ENCODE measurements at regions not wholly inside any gene's neighbourhood (a gene's known extent, or its start where the extent isn't known, plus 50 kb on each side); places are given as distances from the start of the nearest gene placed in this dataset.
"Not testable (repeated sequence)": the region's sequence is repeated elsewhere in the genome, so short reads cannot be mapped to it uniquely, and the experiment has no call there.

DNA sequence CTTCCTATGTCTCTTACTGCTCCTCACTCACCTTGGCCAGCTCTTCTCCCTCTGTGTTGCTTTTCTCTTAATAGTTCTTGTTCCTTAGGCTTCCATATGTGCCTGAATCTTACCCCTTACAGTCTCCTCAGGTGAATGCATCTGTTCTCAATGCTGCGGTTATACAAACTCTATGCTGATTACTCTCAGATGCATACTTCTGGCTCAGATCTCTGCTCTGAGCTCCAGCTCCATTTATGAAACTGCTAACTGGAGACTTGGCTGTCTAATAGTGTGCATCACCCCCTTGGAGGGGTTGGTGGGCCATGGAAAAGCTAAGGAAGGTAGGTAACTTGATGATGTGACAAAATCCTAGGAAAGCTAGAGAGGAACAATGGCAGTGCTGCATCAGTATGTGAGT, 422.5 kb downstream of the TMEM135 start:
- no peaks in the 10 kb centered on the region for H3K36me3 ChIP-seq (ENCODE audit: insufficient read depth, low read length)
- H3K4me2 ChIP-seq (ENCODE audit: low read depth, low read length, poor library complexity, severe bottlenecking): peak overlapping the region; percentile 28
- H3K4me3 ChIP-seq (ENCODE audit: low read length): no peak overlapping the region
- peak overlapping the region; percentile 49 for H2AFZ ChIP-seq (ENCODE audit: low read length)
- no peaks in the 10 kb centered on the region for H3K9me2 ChIP-seq (replicated peaks; ENCODE audit: insufficient read depth, low read length)
- H4K20me1 ChIP-seq (ENCODE audit: insufficient read depth, low read depth, low read length): no peaks in the 10 kb centered on the region
- peaks cover 63% of the 10 kb centered on the region for H3K4me1 ChIP-seq (ENCODE audit: low read length)
- H3K79me2 ChIP-seq (ENCODE audit: low read length): no peaks in the 10 kb centered on the region
- no peaks in the 10 kb centered on the region for H3K9me3 ChIP-seq (ENCODE audit: low read length)
- peak overlapping the region; percentile 74 for H3K27ac ChIP-seq (ENCODE audit: low read length)
- DNase-seq: peak; percentile 65
- peak overlapping the region; percentile 29 for H3K9ac ChIP-seq (ENCODE audit: low read length)
- H3K27me3 ChIP-seq (ENCODE audit: low read length): no peaks in the 10 kb centered on the region

DNA sequence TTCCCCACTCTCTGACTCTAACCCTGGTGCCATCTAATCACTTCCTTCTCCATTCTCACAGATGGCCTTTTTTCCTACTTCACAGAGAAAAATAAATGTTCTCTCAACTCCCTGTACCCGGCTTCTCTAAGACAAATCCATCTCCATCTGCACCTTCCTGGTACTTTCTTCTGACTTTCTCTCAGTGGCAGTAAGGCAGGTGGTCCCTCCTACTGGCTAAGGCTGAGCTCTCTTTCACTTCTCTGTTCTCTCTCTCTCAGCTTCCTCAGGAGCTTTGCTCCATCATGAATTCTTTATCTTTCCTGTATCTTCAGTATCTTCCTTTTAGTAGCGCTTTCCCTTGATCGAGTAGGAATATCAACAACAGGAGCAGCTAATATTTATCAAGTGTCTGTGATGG, 421.6 kb downstream of the TMEM135 start:
- peak overlapping the region; percentile 2; the same call in 1 of the 2 replicates for H3K4me3 ChIP-seq (ENCODE audit: low read length)
- H3K9me2 ChIP-seq (replicated peaks; ENCODE audit: insufficient read depth, low read length): no peaks in the 10 kb centered on the region
- peak overlapping the region; percentile 49 for H2AFZ ChIP-seq (ENCODE audit: low read length)
- peak overlapping the region; percentile 74 for H3K27ac ChIP-seq (ENCODE audit: low read length)
- H3K4me1 ChIP-seq (ENCODE audit: low read length): peaks cover 72% of the 10 kb centered on the region
- H3K9ac ChIP-seq (ENCODE audit: low read length): peak overlapping the region; percentile 39
- no peaks in the 10 kb centered on the region for H3K36me3 ChIP-seq (ENCODE audit: insufficient read depth, low read length)
- H3K4me2 ChIP-seq (ENCODE audit: low read depth, low read length, poor library complexity, severe bottlenecking): peak overlapping the region; percentile 28
- no peaks in the 10 kb centered on the region for H3K9me3 ChIP-seq (ENCODE audit: low read length)
- H3K27me3 ChIP-seq (ENCODE audit: low read length): no peaks in the 10 kb centered on the region
- no peaks in the 10 kb centered on the region for H4K20me1 ChIP-seq (ENCODE audit: insufficient read depth, low read depth, low read length)
- no peaks in the 10 kb centered on the region for H3K79me2 ChIP-seq (ENCODE audit: low read length)
- peak; percentile 84 for DNase-seq

DNA sequence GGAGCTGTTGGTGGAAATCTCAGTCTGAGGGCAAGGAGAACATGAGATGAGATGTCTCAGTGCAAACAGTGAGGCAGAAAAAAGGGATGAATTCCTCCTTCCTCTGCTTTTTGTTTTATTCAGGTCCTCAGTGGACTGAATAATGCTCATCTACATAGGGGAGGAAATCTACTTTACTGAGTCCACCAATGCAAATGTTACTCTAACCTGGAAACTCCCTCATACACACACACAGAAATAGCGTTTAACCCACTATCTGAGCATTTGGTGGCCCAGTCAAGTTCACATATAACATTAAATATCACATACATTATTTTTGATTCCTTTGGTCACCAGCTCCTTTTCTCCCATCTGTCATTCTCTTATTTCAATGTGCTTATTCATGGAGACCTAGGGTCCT, 418.8 kb downstream of the TMEM135 start:
- peak overlapping the region; percentile 5; the same call in 1 of the 2 replicates for H3K4me3 ChIP-seq (ENCODE audit: low read length)
- DNase-seq: peak; percentile 77
- peak overlapping the region; percentile 34 for H3K9ac ChIP-seq (ENCODE audit: low read length)
- H3K79me2 ChIP-seq (ENCODE audit: low read length): no peaks in the 10 kb centered on the region
- no peaks in the 10 kb centered on the region for H3K9me2 ChIP-seq (replicated peaks; ENCODE audit: insufficient read depth, low read length)
- H3K9me3 ChIP-seq (ENCODE audit: low read length): no peaks in the 10 kb centered on the region
- H4K20me1 ChIP-seq (ENCODE audit: insufficient read depth, low read depth, low read length): no peaks in the 10 kb centered on the region
- H3K4me2 ChIP-seq (ENCODE audit: low read depth, low read length, poor library complexity, severe bottlenecking): peak overlapping the region; percentile 58
- H3K27me3 ChIP-seq (ENCODE audit: low read length): no peaks in the 10 kb centered on the region
- peak overlapping the region; percentile 93 for H3K27ac ChIP-seq (ENCODE audit: low read length)
- H3K4me1 ChIP-seq (ENCODE audit: low read length): peaks cover 81% of the 10 kb centered on the region
- no peaks in the 10 kb centered on the region for H3K36me3 ChIP-seq (ENCODE audit: insufficient read depth, low read length)
- H2AFZ ChIP-seq (ENCODE audit: low read length): peak overlapping the region; percentile 68

DNA sequence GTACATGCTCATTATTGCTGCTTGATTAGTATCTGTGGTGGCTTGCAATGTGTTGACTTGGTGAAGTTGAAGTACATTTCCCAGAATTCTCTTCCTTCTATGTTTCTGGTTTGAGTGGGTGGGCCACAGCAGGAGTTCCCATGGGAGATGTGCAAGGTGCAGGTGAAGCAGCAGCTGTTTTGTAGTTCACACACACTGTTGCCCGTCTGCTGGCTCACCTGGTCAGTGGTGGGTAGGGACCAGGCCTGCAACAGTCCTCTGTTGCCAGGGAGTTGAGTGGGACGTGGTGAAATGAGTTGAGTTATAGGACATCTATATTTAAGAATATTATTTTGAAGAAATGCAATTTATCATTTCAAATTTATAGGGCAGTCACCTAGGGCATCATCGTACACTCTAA, 417.4 kb downstream of the TMEM135 start:
- no peaks in the 10 kb centered on the region for H3K79me2 ChIP-seq (ENCODE audit: low read length)
- H3K9me3 ChIP-seq (ENCODE audit: low read length): no peaks in the 10 kb centered on the region
- H3K9ac ChIP-seq (ENCODE audit: low read length): peak overlapping the region; percentile 69
- peak overlapping the region; percentile 36 for H3K4me3 ChIP-seq (ENCODE audit: low read length)
- no peaks in the 10 kb centered on the region for H4K20me1 ChIP-seq (ENCODE audit: insufficient read depth, low read depth, low read length)
- peak overlapping the region; percentile 93 for H3K27ac ChIP-seq (ENCODE audit: low read length)
- H3K4me1 ChIP-seq (ENCODE audit: low read length): peaks cover 81% of the 10 kb centered on the region
- peak; percentile 70 for DNase-seq
- H3K27me3 ChIP-seq (ENCODE audit: low read length): no peaks in the 10 kb centered on the region
- H3K9me2 ChIP-seq (replicated peaks; ENCODE audit: insufficient read depth, low read length): no peaks in the 10 kb centered on the region
- H2AFZ ChIP-seq (ENCODE audit: low read length): 0 out of 2 replicates have a peak overlapping the region, but pooled peaks have one; percentile 68
- H3K36me3 ChIP-seq (ENCODE audit: insufficient read depth, low read length): no peaks in the 10 kb centered on the region
- H3K4me2 ChIP-seq (ENCODE audit: low read depth, low read length, poor library complexity, severe bottlenecking): peak overlapping the region; percentile 58

DNA sequence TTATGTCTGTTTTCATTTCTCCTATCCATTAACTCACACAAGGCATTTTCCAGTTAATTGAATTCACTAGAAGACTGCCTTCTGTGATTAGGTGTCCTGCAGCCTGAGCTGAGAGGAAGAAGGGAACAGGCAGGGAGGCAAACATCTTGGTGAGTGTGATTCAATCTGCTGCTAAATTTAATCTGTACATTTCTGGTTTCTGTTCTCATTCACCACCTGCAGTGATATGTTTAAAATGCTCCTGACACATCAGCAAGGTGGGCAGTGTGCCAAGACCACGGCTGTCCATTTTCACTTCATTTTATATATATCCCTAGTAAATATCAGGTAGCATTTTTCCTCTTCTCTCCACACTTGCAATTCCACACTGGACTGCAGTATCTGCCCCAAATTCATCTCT, 416.5 kb downstream of the TMEM135 start:
- H3K4me1 ChIP-seq (ENCODE audit: low read length): peaks cover 81% of the 10 kb centered on the region
- H4K20me1 ChIP-seq (ENCODE audit: insufficient read depth, low read depth, low read length): no peaks in the 10 kb centered on the region
- no peaks in the 10 kb centered on the region for H3K9me3 ChIP-seq (ENCODE audit: low read length)
- peak overlapping the region; percentile 36 for H3K4me3 ChIP-seq (ENCODE audit: low read length)
- no peaks in the 10 kb centered on the region for H3K36me3 ChIP-seq (ENCODE audit: insufficient read depth, low read length)
- H2AFZ ChIP-seq (ENCODE audit: low read length): no peak overlapping the region
- peak overlapping the region; percentile 69 for H3K9ac ChIP-seq (ENCODE audit: low read length)
- no peaks in the 10 kb centered on the region for H3K9me2 ChIP-seq (replicated peaks; ENCODE audit: insufficient read depth, low read length)
- H3K27ac ChIP-seq (ENCODE audit: low read length): peak overlapping the region; percentile 93
- H3K4me2 ChIP-seq (ENCODE audit: low read depth, low read length, poor library complexity, severe bottlenecking): peak overlapping the region; percentile 58
- DNase-seq: peak; percentile 99
- H3K79me2 ChIP-seq (ENCODE audit: low read length): no peaks in the 10 kb centered on the region
- no peaks in the 10 kb centered on the region for H3K27me3 ChIP-seq (ENCODE audit: low read length)

DNA sequence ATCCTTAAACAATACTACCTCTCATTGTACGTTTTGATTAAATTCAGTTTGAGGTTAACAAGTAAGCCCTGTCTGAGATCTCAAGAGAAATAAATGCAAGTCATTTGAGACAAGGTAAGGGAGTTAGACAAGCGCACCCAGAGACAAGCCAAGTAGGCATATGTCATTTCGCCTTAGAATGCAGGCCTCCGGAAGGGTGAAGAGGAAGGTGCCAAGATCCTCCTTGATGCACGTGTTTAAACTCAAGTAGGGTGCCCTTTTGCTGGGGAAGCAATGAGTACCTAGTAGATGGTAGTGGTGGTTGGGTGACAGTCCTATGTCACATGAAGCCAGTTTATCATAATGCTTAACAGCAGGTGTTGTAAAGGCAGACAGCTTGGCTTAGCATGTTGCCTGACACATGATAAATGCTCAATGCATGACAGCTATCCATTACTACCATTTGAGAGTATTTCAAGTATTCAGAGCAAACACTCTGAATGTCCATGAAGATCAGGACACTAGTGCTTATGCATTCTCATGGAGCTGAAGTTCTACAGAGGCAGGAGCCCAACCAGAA, 415.9 kb downstream of the TMEM135 start:
- H3K4me2 ChIP-seq (ENCODE audit: low read depth, low read length, poor library complexity, severe bottlenecking): peak overlapping the region; percentile 58
- no peak overlapping the region for H2AFZ ChIP-seq (ENCODE audit: low read length)
- no peaks in the 10 kb centered on the region for H3K79me2 ChIP-seq (ENCODE audit: low read length)
- peak overlapping the region; percentile 30 for H3K4me3 ChIP-seq (ENCODE audit: low read length)
- peak overlapping the region; percentile 93 for H3K27ac ChIP-seq (ENCODE audit: low read length)
- H4K20me1 ChIP-seq (ENCODE audit: insufficient read depth, low read depth, low read length): no peaks in the 10 kb centered on the region
- no peaks in the 10 kb centered on the region for H3K27me3 ChIP-seq (ENCODE audit: low read length)
- no peaks in the 10 kb centered on the region for H3K36me3 ChIP-seq (ENCODE audit: insufficient read depth, low read length)
- H3K4me1 ChIP-seq (ENCODE audit: low read length): peaks cover 82% of the 10 kb centered on the region
- no peaks in the 10 kb centered on the region for H3K9me2 ChIP-seq (replicated peaks; ENCODE audit: insufficient read depth, low read length)
- H3K9ac ChIP-seq (ENCODE audit: low read length): peak overlapping the region; percentile 69
- peak; percentile 96 for DNase-seq
- H3K9me3 ChIP-seq (ENCODE audit: low read length): no peaks in the 10 kb centered on the region

DNA sequence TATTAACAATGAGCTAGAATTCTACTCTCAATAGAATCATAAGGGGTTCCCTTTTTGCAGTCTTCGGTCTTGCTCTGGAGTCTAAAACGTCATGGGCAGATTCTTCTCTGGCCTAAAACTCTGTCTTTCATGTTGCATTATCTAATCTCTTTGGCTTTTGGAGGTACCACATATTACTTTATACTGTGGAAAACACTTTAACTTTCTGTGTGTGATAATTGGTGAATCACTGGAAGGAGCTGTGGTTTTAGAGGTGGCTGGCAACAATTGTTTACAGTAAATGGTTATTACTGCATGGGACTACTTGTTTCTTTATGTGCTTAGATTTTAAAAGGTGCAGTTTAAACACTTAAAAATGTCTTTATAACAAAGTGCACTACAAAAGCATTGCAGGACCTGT, 414.3 kb downstream of the TMEM135 start:
- not testable (repeated sequence) for H3K9me3 ChIP-seq (ENCODE audit: low read length); H3K79me2 ChIP-seq (ENCODE audit: low read length); H3K4me3 ChIP-seq (ENCODE audit: low read length); H3K36me3 ChIP-seq (ENCODE audit: insufficient read depth, low read length); H3K27me3 ChIP-seq (ENCODE audit: low read length); H4K20me1 ChIP-seq (ENCODE audit: insufficient read depth, low read depth, low read length); H3K9me2 ChIP-seq (replicated peaks; ENCODE audit: insufficient read depth, low read length)
- peak overlapping the region; percentile 58 for H3K4me2 ChIP-seq (ENCODE audit: low read depth, low read length, poor library complexity, severe bottlenecking)
- H2AFZ ChIP-seq (ENCODE audit: low read length): peak overlapping the region; percentile 19; the same call in 1 of the 2 replicates
- peak overlapping the region; percentile 93 for H3K27ac ChIP-seq (ENCODE audit: low read length)
- peak; percentile 79 for DNase-seq
- peaks cover 98% of the 10 kb centered on the region for H3K4me1 ChIP-seq (ENCODE audit: low read length)
- H3K9ac ChIP-seq (ENCODE audit: low read length): peak overlapping the region; percentile 15

DNA sequence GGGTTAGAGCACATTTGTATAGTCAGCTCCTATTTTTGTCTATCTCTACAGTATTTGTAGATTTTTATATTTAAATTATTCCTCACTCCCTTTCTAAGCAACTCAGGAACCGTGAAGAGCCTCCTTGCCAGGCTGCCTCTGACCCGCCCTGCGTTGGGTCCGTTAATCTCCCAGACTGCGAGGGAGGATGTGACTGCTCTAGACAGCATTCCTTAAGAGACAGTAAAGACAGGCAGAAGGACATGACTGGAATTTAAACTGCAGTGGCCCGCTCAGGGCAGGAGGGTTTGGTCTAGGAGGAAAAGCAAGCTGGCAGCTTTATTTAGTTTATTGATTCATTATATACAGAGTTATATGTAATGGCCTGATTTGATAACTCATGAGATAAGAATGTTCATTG, 413.7 kb downstream of the TMEM135 start:
- Histone ChIP-seq H4K20me1 (ENCODE audit: insufficient read depth, low read depth, low read length) (no peaks in the 10 kb centered on the region), H2AFZ (ENCODE audit: low read length) (peak overlapping the region; percentile 19; the same call in 1 of the 2 replicates), H3K36me3 (ENCODE audit: insufficient read depth, low read length) (peaks cover 9% of the 10 kb centered on the region; the same call in 1 of the 2 replicates), H3K9me3 (ENCODE audit: low read length) (peaks cover 3% of the 10 kb centered on the region; the same call in 1 of the 2 replicates), H3K27me3 (ENCODE audit: low read length) (no peaks in the 10 kb centered on the region), H3K4me2 (ENCODE audit: low read depth, low read length, poor library complexity, severe bottlenecking) (peak overlapping the region; percentile 58), H3K27ac (ENCODE audit: low read length) (peak overlapping the region; percentile 93), H3K4me3 (ENCODE audit: low read length) (no peak overlapping the region), H3K9me2 (replicated peaks; ENCODE audit: insufficient read depth, low read length) (no peaks in the 10 kb centered on the region), H3K79me2 (ENCODE audit: low read length) (no peaks in the 10 kb centered on the region), H3K4me1 (ENCODE audit: low read length) (peaks cover 100% of the 10 kb centered on the region), H3K9ac (ENCODE audit: low read length) (peak overlapping the region; percentile 22)
- no peak for DNase-seq
